ENCODE measurements at regions not wholly inside any gene's neighbourhood (a gene's known extent, or its start where the extent isn't known, plus 50 kb on each side); places are given as distances from the start of the nearest gene placed in this dataset.
"Not testable (repeated sequence)": the region's sequence is repeated elsewhere in the genome, so short reads cannot be mapped to it uniquely, and the experiment has no call there.

DNA sequence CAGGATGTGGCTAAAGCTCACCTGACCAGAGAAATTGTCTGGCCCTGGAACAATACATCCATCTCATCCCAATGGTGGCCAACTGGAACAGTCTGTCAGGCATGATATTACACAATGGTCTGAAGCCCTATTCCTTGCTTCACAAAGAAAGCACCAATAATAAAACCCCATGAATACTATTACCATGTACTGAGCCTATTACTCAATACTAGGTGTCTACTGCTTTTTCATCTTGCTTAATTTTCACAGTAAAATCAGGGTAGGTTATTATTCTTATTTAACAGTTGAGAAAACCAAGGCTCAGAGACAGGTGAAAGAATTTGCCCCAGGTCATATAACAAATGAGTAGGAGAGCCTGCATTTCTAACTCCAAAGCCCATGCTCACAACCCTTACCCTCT lies 68.9 kb upstream of the CAPRIN1 start:
- Mint-ChIP-seq H3K4me1 (no peaks in the 10 kb centered on the region), H3K27ac (no peak overlapping the region), H3K4me3 (no peak overlapping the region)

DNA sequence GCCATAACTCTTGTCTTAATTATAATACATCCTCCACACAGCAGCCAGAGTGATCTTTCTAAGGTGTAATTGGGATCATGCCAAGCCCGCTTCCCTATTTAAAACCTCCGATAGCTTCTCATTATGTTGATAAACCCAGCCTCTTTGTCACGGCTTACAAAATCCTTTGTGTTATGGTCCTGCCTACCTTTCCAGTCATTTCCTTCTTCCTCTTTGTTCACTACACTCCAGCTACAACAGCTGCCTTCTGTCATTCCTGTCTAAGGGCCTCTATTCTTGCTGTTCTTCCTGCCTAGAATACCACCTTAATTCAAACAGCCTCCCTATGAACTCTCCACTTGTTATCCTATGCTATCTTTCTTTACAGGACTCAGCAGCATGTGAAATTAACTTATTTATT lies 70.6 kb upstream of the CAPRIN1 start:
- no peaks in the 10 kb centered on the region for H3K4me1 Mint-ChIP-seq
- no peaks in the 10 kb centered on the region for H3K9me3 Mint-ChIP-seq
- ATAC-seq: no peak
- no peak overlapping the region for H3K4me3 Mint-ChIP-seq
- no peaks in the 10 kb centered on the region for H3K27me3 Mint-ChIP-seq
- H3K36me3 Mint-ChIP-seq: no peaks in the 10 kb centered on the region
- H3K27ac Mint-ChIP-seq: no peak overlapping the region

More for the DNA sequence above, 68.9 kb upstream of the CAPRIN1 start:
- Mint-ChIP-seq H3K27me3 (no peaks in the 10 kb centered on the region), H3K36me3 (no peaks in the 10 kb centered on the region), H3K9me3 (no peaks in the 10 kb centered on the region)
- ATAC-seq: no peak

- Mint-ChIP-seq H3K9me3 (no peaks in the 10 kb centered on the region), H3K4me1 (no peaks in the 10 kb centered on the region), H3K27me3 (no peaks in the 10 kb centered on the region), H3K4me3 (no peak overlapping the region), H3K36me3 (no peaks in the 10 kb centered on the region), H3K27ac (no peak overlapping the region)
- no peak for ATAC-seq
Observed at GRCh38 chr11:33978376-33978775, 73.2 kb upstream of the CAPRIN1 start.

GRCh38 chr11:33977676-33978075 lies 73.9 kb upstream of the CAPRIN1 start:
- H3K4me3 Mint-ChIP-seq: no peak overlapping the region

GRCh38 chr11:33976495-33977199 lies 74.9 kb upstream of the CAPRIN1 start:
- no peaks in the 10 kb centered on the region for H3K36me3 Mint-ChIP-seq
- H3K27me3 Mint-ChIP-seq: no peaks in the 10 kb centered on the region
- H3K4me3 Mint-ChIP-seq: no peak overlapping the region
- no peaks in the 10 kb centered on the region for H3K4me1 Mint-ChIP-seq
- no peak for ATAC-seq
- no peaks in the 10 kb centered on the region for H3K9me3 Mint-ChIP-seq
- no peak overlapping the region for H3K27ac Mint-ChIP-seq

More at GRCh38 chr11:33977676-33978075, 73.9 kb upstream of the CAPRIN1 start:
- Mint-ChIP-seq H3K9me3 (no peaks in the 10 kb centered on the region), H3K27ac (no peak overlapping the region), H3K36me3 (no peaks in the 10 kb centered on the region), H3K27me3 (no peaks in the 10 kb centered on the region), H3K4me1 (no peaks in the 10 kb centered on the region)
- no peak for ATAC-seq

DNA sequence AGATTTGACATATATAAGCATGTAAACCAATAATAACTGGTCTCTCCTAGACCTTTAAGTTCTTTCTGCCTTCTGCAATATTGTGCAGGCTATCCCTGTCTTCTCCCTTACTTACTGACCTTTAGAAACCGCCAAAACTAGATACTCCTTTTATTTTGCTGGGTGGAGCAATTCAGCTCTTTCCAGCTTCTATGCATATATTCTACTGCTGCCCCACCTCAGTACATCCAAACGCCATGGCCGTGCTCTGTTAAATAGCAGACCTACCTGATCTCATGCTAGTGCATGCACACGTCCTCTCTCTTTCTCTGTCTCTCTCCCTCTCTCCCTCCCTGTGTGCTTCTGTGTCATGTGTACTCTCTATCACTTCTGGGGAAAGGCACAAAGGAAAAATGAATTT lies 76.7 kb upstream of the CAPRIN1 start:
- no peaks in the 10 kb centered on the region for H3K36me3 Mint-ChIP-seq
- no peaks in the 10 kb centered on the region for H3K4me1 Mint-ChIP-seq
- no peaks in the 10 kb centered on the region for H3K9me3 Mint-ChIP-seq
- H3K27ac Mint-ChIP-seq: no peak overlapping the region
- H3K4me3 Mint-ChIP-seq: no peak overlapping the region
- ATAC-seq: peak; percentile 36
- H3K27me3 Mint-ChIP-seq: no peaks in the 10 kb centered on the region

DNA sequence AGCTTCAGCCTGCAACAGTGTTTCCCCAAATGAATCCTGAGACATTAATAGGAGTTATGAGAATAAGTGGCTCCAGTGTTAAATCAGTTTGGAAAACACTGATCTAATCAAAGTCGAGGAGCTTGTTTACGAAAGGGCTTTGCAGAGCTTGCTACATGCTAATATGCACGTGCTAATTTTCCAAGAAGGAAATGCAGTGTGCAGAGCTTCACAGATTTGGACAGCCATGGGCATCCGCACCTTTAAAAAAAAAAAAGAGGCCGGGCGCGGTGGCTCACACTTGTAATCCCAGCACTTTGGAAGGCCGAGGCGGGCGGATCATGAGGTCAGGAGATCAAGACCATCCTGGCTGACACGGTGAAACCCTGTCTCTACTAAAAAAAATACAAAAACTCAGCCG lies 79.7 kb upstream of the LMO2 start:
- H3K27me3 Mint-ChIP-seq, H3K27ac Mint-ChIP-seq, ATAC-seq, H3K36me3 Mint-ChIP-seq, H3K4me3 Mint-ChIP-seq, H3K9me3 Mint-ChIP-seq, H3K4me1 Mint-ChIP-seq: not testable (repeated sequence)

- ATAC-seq: peak; percentile 67
- H3K36me3 Mint-ChIP-seq: no peaks in the 10 kb centered on the region
- no peak overlapping the region for H3K27ac Mint-ChIP-seq
- no peaks in the 10 kb centered on the region for H3K4me1 Mint-ChIP-seq
- no peak overlapping the region for H3K4me3 Mint-ChIP-seq
- H3K27me3 Mint-ChIP-seq: no peaks in the 10 kb centered on the region
- no peaks in the 10 kb centered on the region for H3K9me3 Mint-ChIP-seq
Observed at GRCh38 chr11:33970984-33971466, 79.1 kb upstream of the LMO2 start.

DNA sequence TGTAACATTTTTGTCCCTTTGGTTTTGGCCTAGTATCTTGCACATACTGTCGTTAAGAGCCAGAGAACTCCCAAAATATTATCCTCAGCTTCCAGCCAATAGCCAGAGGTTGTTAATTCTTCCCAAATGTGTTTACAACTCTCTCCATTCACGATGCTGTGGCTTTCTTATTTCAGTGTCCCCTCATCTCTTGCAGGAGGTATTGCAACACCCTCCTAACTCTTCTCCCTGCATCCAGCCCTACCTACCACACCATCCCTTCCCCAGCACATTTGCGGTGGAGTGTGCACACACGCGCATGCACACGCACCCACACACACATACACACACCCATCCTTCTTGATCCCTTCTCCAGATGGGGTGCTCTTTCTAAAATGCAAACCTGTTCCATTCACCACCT lies 75.6 kb upstream of the LMO2 start:
- no peaks in the 10 kb centered on the region for H3K27me3 Mint-ChIP-seq
- no peaks in the 10 kb centered on the region for H3K36me3 Mint-ChIP-seq
- no peaks in the 10 kb centered on the region for H3K9me3 Mint-ChIP-seq

GRCh38 chr11:33965032-33965431 lies 73.2 kb upstream of the LMO2 start:
- H3K27me3 Mint-ChIP-seq: no peaks in the 10 kb centered on the region
- no peak overlapping the region for H3K27ac Mint-ChIP-seq
- no peak overlapping the region for H3K4me3 Mint-ChIP-seq
- H3K9me3 Mint-ChIP-seq: no peaks in the 10 kb centered on the region
- no peak for ATAC-seq
- H3K36me3 Mint-ChIP-seq: no peaks in the 10 kb centered on the region
- H3K4me1 Mint-ChIP-seq: no peaks in the 10 kb centered on the region

More for the DNA sequence above, 75.6 kb upstream of the LMO2 start:
- no peak for ATAC-seq
- Mint-ChIP-seq H3K4me1 (no peaks in the 10 kb centered on the region), H3K27ac (no peak overlapping the region), H3K4me3 (no peak overlapping the region)

- H3K4me3 Mint-ChIP-seq: no peak overlapping the region
- no peaks in the 10 kb centered on the region for H3K9me3 Mint-ChIP-seq
- no peak for ATAC-seq
- H3K27ac Mint-ChIP-seq: no peak overlapping the region
- H3K36me3 Mint-ChIP-seq: no peaks in the 10 kb centered on the region
- H3K4me1 Mint-ChIP-seq: no peaks in the 10 kb centered on the region
- H3K27me3 Mint-ChIP-seq: peaks cover 9% of the 10 kb centered on the region
Observed at GRCh38 chr11:33959855-33960400, 68.1 kb upstream of the LMO2 start.

DNA sequence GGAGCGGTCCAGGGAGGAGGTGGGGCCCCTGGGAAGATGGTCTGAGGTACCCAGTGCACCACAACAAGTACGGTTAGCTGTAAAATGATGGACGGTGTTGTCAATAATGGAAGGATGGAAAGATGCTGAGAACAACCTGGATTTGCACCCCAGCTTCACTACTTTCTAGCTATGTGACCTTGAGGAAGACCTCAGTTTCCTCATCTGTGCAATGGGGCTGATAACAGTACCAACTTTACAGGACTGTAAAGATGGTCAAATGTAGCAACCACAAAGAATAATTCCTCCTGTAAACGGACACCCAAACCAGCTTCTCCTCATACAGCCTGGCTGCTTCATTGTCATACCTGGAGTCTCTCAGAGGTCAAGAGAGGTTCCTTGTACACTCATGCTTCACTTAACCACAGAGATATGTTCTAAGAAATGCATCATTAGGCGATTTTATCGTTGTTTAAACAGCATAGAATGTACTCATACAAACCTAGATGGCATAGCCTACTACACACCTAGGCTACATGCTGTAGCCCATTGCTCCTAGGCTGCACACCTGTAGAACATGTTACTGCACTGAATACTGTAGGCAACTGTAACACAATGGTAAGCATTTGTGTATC lies 65.5 kb upstream of the LMO2 start:
- H3K27ac Mint-ChIP-seq: no peak overlapping the region
- ATAC-seq: no peak

GRCh38 chr11:33956611-33957010 lies 64.7 kb upstream of the LMO2 start:
- Mint-ChIP-seq H3K27ac (no peak overlapping the region), H3K9me3 (no peaks in the 10 kb centered on the region), H3K36me3 (no peaks in the 10 kb centered on the region), H3K4me3 (no peak overlapping the region), H3K27me3 (peaks cover 9% of the 10 kb centered on the region), H3K4me1 (no peaks in the 10 kb centered on the region)
- ATAC-seq: no peak

More for the DNA sequence above, 65.5 kb upstream of the LMO2 start:
- Mint-ChIP-seq H3K36me3 (no peaks in the 10 kb centered on the region), H3K27me3 (peaks cover 9% of the 10 kb centered on the region), H3K4me3 (no peak overlapping the region), H3K4me1 (no peaks in the 10 kb centered on the region), H3K9me3 (no peaks in the 10 kb centered on the region)

GRCh38 chr11:33953289-33953688 lies 61.4 kb upstream of the LMO2 start:
- H3K9me3 Mint-ChIP-seq: no peaks in the 10 kb centered on the region
- no peaks in the 10 kb centered on the region for H3K36me3 Mint-ChIP-seq

DNA sequence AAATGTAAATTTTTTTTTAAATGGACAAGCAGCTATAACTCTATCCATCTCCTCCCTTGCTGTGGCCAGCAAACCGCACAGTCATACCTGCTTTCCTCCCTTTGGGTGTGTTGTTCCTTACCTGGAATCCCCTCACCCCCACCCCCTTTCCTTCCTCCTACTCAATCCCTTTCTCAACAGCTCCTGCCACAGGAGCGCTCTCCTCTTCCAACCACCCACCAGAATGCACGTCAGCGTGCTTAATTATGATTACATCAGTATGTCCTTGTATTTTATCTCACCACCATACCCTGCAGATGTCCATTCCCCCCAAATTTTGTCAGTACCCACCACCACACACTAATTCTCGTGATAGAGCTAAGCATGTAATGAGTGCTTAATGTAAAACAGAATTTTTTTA lies 60.9 kb upstream of the LMO2 start:
- H3K36me3 Mint-ChIP-seq: no peaks in the 10 kb centered on the region
- no peaks in the 10 kb centered on the region for H3K4me1 Mint-ChIP-seq
- H3K4me3 Mint-ChIP-seq: no peak overlapping the region
- H3K27me3 Mint-ChIP-seq: peaks cover 9% of the 10 kb centered on the region
- H3K9me3 Mint-ChIP-seq: no peaks in the 10 kb centered on the region
- no peak for ATAC-seq
- H3K27ac Mint-ChIP-seq: no peak overlapping the region

More at GRCh38 chr11:33953289-33953688, 61.4 kb upstream of the LMO2 start:
- Mint-ChIP-seq H3K4me3 (no peak overlapping the region), H3K4me1 (no peaks in the 10 kb centered on the region), H3K27ac (no peak overlapping the region), H3K27me3 (peaks cover 9% of the 10 kb centered on the region)
- ATAC-seq: no peak
